ENCODE measurements at regions not wholly inside any gene's neighbourhood (a gene's known extent, or its start where the extent isn't known, plus 50 kb on each side); places are given as distances from the start of the nearest gene placed in this dataset.

DNA sequence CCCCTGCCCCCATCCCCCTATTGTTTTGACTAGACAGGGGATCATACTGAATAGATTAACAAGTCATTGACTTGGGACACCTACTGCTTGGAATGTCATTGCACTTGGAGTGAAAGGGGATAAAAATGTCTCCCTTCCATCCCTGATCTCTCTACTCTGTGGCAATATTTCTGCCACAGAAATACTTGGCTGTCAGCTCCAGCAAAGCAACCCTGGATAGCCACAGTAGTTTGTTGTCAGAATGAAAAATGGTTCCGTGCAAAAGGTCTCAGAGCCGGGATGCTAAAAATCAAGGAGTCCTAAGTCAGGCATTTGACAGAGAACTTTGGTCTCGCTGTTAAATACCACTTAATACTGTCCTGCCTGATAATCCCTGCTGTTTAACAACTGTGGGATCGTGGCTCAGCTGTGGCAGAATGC, 722.0 kb upstream of the SOX9 start:
- no peak for DNase-seq (ENCODE audit: low read depth)

DNA sequence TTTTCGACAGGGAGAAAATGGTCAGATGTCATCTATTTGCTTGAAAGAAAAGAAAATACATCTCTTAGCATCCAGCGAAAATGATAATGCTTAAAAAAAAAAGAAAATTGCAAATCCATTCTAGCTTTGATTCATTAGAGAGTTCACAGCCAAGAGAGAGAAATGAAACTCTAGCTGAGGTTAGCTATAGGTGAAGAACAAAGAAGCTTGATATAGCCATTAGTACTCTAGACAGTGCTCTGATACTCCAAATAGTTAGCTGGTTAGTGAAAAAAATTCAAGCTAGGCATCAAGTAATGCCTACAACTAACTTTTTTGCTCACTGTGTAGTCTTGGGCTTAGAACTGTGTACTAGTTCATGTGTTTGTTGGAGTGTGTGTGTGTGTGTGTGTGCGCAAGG, 721.6 kb upstream of the SOX9 start:
- DNase-seq (ENCODE audit: low read depth) = no peak

DNA sequence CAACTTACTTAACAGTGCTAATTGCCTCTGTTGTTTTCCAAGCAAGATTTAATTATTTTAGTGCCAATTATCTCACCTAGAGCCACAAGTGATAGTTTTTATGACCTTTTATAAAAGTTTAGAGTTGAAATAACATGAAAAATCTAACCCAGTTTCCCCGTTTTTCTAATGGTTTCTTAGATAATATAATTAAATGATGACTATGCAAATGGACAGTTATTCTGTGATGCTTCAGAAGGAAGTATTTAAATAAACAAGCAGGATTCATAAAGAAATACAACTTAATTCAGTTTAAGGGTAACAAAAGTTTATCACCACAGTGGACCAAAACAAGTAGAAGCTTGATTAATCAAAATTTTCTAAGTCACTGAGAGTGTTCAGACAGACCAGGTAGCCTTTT, 721.2 kb upstream of the SOX9 start:
- no peak for DNase-seq (ENCODE audit: low read depth)

DNA sequence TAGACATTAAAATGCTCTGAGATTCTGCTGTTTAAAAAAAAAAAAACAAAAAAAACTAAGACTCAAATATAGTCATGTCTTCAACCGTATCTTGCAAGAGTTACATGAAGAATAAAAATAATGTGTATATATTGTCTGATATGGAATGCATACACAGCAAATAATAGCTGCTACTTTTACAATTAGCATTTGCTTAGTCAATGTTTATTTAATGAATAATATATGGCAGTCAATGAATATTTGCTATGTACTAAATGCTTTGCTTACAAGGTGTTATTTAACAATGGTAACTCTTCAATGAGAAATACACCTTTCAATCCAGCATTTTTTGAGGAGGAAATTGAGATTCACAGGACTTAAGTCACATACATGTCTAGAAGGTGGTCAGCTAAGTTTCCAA, 718.8 kb upstream of the SOX9 start:
- DNase-seq (ENCODE audit: low read depth) = no peak

DNA sequence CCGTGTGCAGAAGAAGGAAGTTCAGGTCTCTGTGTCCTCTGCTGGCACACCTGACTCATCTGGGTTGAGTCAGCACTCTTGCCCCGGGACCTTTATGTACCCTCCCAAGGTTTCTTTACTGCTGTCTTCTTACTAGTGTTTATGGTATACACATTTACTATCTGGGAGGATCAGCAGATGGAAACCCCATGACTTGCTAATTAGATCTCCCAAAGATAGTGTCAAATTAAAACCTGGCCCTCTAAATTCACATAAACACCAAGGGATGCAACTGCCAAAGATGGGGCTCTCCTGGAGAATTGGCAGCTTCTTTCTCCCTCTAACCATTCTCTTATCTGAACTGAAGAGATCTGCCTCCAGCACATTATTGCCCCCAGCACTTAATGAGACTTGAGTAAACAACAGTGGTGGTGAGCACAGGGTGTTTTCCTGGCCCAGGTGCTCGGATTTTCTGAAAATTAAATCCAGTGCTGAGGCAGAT, 718.1 kb upstream of the SOX9 start:
- no peak for DNase-seq (ENCODE audit: low read depth)

DNA sequence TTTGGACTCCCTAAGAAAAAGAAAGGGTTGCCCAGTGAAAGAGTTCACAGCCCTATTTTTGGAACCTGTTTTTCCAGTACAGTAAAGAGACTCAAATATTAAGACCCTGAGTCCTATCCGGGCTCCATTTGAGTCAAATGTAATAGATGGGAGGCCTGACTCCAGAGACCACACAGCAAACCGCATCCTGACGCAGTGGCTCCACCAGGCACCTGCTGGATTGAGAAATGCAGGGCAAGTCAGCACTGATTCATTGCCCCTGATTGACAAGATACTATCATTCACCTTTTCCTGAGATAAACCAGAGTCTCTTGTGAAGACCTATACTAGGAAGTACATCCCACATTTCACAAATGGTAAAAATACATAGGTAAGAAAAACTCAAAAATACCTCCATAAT, 715.7 kb upstream of the SOX9 start:
- DNase-seq (ENCODE audit: low read depth) = no peak

DNA sequence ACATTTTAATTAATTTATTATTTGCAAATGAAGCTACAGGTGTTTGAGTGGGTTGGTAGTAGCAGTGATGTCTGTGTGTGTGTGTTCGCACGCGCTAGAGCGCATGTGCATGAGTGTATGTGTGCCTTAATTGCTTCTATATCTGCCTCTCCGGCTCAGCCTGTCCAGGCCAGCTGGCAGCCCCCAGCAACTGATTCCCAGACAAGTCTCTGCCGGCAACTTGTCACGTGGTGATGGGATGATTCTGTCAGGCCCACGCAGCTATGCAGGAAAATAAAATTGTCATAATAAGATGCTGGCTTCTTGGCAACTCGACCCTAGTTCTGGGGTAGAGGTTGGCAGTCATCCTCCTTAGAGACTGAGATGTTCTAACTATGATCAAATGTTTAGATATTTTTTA, 712.8 kb upstream of the SOX9 start:
- DNase-seq (ENCODE audit: low read depth) = no peak

DNA sequence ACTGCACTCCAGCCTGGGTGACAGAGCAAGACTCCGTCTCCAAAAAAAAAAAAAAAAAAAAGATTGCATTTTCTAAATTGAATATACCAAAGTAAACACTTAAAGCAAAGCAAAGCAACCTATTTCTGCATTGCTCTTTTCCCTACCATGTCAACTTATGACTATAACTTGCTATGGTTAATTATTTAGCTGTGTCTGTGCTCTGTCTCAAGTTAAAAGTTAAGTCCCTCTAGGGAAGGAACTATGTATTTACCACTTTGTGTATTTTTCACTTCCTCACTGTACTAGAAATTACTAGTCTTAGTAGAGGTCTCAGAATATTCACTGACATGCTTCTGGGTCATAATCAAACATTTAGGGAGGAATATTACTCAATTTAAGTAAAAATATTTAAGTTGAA, 711.7 kb upstream of the SOX9 start:
- no peak for DNase-seq (ENCODE audit: low read depth)

DNA sequence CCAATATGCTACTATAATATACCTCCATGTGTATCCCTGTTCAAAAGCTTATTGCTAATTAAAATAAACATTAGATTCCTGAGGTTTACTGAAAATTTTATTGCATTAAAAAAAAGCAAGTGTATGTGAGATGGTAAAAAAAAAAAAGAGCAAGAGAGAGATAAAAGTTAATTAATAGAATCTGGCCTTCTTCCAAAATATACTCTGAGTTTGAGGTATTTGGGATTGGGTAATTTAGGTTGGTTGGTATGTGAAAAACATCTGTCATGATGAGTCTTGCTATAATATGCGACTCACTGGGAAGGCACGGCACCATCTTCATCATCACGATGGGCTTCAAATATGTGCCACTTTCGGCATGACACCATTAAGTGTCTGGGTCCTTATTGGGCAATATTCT, 711.1 kb upstream of the SOX9 start:
- no peak for DNase-seq (ENCODE audit: low read depth)

DNA sequence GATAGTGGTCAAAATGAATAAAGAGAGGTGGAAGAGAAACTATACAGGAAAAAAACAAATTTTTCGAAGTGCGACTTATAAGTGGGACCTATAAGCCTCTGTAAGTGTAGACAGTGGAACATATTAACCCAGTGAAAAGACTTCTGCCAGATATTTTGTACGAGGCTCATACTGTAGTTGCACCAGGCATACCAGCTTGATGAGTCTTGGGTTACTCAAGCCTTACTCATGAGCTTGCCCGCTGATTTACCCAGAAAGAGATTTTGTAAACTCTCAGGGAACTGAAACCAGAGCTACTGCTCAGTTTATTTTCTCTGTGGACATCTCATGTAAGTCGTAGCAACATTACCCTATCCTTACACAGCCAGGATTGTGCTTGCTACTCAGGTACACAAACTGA, 708.0 kb upstream of the SOX9 start:
- DNase-seq (ENCODE audit: low read depth) = no peak

DNA sequence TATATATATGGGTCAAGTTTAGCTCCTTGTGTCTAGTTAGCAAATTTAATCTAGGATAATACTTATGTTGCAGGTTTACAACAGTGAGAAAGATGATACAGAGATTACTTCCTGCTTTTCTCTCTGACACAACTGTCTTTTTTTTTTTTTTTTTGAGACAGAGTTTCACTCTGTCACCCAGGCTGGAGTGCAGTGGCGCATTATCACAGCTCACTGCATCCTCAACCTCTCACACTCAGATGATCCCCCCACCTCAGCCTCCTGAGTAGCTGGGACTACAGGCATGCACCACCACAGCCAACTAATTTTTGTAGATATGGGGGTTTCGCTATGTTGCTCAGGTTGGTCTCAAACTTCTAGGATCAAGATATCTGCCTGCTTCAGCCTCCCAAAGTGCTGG, 706.9 kb upstream of the SOX9 start:
- no peak for DNase-seq (ENCODE audit: low read depth)

DNA sequence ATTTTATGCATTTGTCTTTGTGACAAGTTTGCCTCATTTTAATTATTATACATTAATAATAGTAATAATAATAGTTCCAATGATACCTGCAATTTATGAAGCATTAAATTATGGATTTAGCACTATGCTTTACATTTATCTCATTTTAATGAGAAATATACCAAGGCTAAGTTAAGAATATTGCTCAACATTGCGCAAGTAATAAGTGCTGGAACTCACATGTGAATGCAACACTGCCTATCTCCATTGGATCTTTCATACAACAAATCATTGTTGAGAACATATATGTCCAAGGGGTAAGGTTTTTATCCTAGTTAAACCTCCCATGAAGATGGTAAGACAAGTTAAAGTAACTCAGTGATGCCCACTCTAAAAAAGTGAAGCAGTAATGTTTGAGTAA, 703.7 kb upstream of the SOX9 start:
- no peak for DNase-seq (ENCODE audit: low read depth)

DNA sequence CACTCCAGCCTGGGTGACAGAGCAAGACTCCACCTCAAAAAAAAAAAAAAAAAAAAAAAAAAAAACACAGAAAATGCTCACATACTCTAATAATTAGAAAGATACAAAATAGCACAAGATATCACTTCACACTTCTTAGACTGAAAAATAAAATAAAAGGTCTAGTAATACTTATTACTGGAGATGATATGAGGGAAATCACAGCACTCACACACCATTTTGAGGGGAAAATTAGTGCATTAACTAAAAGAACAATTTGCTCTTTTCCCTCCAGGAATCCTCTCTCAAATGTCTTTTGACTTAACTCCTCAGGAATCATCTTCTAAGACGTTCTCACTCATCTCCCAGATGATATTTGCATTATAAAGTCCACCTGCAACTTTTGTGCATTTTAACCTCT, 697.9 kb upstream of the SOX9 start:
- no peak for DNase-seq (ENCODE audit: low read depth)

DNA sequence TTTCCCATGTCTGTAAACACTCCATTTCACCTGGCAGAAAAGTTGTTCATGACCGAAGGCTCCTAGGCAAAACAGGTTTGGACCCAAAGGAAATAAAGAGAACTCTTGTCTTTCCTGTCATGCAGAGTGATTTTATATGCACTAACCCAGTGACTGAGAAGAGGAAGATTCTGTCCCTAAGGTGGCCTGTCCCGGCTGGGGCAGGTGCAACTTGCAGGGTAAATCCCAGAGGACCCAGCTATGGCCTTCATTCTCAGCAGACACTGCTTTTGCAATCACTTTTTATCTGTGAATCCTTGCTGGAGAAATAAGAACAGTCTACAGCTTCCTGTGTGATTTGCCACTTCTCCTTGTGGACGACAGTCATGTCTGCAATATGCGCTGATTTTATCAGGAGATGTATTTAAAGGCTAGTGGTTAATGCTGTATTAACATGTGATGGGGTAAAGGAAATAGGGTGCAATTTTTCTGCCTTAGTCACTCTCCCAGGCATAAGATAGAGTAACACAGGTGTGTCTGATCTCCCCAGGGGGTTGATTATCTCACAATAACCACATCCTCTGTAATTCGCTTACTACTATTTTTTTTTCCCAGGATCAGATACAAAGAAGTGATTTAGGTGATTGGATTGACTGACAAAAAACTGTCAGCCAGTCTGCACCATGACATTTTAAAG, 696.8 kb upstream of the SOX9 start:
- DNase-seq (ENCODE audit: low read depth) = no peak

DNA sequence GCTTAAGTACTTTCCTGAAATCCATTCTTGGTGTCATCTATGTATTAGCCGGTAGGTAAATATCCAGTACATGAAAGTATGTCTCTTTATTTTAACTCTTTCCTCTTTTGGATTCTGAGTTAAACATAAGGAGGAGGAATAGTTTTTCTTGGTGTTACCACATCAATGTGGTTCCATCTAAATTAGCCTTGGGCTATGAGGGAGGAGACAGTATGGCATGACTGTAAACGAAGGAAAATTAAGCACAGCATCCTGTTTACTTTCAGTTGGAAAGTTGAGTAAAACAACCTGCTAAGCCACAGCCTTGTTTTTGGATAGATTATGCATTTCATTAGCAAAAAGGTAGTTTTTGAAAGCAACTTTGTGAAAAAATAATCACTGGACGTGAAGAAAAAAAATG, 693.0 kb upstream of the SOX9 start:
- DNase-seq (ENCODE audit: low read depth) = no peak

DNA sequence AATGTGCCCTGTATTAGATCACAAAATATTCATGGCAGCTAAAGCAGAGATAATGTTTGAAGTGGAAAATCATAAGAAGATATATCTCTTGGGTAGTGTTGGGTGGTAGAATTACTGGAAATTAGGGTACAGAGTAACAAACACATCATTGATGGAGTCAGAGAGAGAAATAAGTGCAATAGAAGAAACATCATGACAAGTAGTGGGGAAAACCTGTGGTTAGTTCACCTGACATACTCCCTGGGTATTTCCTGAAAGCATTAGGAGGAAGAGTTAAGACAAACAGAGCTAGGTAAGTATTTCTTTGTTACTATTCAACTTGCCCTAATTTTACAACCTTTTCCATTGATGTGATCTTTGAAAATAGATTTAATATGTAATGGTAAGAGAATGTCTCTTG, 691.9 kb upstream of the SOX9 start:
- no peak for DNase-seq (ENCODE audit: low read depth)

DNA sequence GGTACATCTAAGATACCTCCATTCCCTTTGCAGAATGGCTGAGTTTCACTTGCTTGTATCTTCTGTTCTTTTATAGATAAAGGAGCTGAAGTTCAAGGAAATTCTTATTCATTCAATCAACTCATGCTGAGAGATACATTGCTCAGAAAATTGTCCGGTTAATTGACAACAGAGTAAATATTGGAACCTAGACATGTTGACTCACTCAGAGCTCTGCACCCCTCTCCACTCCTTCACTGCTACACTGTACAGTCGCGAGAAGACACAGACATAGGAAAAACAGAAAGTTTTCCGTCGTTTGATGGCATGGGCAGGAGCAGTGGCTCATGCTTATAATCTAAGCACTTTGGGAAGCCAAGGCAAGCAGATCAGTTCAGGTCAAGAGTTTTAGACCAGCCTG, 690.5 kb upstream of the SOX9 start:
- no peak for DNase-seq (ENCODE audit: low read depth)

DNA sequence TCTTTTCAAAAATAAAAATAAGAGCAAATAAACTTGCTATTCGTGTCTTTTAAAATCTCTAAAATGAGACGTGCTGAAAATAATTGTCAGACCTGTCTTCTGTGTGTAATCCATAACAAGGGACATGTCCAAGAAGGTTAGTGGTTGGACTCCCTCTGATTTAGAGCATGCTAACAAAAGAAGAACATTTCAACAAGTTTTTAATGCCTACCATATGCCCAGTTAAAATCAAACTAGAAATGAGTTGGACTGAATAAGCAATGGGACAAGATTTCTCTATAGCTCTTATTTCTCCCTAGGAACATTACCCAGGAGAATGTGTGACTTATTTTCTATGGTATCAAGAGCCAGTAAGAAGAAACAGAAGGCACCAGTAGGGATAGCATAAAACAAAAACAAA, 689.7 kb upstream of the SOX9 start:
- DNase-seq (ENCODE audit: low read depth) = no peak

DNA sequence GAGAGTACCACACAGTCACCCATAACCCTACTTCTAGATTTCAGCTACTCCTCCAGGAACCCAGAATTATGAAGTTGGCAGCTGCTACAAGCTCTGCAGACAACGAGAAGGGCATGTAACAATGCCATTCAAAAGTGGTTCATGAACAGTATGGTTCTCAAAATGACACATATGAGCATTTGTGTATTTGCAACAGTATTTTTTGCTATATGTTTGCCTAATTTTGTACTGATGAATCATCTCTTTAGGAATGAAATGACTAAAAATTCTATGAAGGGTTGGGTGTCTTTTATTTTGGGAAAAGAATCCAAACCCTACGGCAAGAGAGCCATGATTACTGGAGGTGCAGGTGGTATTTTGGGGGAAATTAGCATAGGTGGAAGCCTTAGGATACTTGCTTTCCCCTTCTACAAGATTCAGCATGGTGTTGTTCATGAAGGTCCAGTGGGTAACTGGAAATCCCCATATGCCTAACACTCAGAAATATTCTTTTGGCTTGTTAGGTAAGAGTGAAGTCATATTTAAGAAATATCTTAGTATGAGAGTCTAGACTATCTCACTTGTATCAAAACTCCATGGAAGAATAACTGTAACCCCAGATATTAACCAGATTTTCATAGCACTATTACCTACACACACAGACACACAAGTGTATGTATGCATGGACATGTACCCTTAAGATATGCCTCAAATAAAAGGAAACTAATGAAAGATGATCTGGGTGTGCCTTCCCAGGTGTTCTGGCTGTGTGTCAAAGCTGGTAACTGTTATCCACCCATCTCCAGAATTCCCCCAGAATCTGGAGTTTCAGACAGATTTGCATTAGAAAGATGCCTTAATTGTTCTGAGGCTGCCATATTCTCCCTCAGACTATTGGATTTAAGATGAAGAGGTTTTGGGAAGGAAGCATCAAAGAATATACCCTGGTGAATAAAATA, 688.2 kb upstream of the SOX9 start:
- no peak for DNase-seq (ENCODE audit: low read depth)

DNA sequence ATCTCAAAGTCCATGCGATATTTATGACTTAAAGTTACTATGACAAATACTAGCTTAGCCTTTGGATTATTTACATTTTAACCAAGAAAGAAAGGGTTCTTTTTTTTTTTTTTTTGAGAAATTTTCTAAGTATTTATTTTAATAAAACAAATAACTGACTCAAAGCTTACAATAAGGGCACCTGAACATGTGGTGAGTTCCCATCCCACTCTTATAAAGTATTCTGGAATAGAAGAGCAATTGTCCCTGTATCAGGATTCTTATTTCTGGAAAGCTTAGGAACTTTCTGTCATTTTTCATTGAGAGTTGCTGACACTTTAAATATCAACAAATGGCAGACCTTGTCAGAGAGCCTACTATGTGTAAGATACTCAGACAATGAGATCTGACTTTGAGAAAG, 686.1 kb upstream of the SOX9 start:
- DNase-seq (ENCODE audit: low read depth) = no peak

DNA sequence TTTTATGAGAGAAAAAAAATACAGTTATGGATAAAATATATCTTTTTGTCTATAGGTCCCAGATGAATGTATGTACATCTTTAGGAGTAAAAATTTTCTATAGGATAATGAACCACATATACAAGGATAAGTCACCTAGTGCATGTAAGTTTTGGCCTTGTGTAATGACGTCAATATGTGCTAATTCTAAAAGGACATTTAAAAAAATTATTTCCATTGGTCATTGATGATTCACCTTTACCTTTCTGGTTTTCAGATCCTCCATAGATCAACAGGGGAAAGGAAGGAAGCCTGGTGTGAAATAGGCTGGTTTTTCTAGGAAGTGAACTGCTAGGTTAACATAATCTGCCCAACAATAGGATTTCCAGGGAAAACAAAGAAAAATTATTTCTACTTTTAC, 684.3 kb upstream of the SOX9 start:
- DNase-seq (ENCODE audit: low read depth) = no peak

DNA sequence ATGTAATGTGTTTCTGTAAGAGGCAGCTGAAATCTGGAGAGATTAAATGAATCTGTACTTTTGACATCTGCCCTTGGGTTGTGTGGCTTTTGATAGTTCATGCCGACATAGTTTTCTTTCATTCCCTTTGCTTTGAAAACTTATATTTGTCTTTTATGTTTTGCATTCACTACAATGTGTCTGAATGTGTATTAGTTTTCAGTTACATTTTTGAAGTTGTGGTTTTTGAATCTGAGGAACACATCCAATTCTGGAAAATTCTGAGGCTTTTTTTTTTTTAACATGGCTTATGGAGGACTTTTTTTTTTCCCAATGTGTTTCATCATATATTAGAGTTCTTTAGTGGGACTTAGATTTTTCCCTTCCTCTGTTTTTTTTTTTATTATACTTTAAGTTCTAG, 683.7 kb upstream of the SOX9 start:
- no peak for DNase-seq (ENCODE audit: low read depth)

DNA sequence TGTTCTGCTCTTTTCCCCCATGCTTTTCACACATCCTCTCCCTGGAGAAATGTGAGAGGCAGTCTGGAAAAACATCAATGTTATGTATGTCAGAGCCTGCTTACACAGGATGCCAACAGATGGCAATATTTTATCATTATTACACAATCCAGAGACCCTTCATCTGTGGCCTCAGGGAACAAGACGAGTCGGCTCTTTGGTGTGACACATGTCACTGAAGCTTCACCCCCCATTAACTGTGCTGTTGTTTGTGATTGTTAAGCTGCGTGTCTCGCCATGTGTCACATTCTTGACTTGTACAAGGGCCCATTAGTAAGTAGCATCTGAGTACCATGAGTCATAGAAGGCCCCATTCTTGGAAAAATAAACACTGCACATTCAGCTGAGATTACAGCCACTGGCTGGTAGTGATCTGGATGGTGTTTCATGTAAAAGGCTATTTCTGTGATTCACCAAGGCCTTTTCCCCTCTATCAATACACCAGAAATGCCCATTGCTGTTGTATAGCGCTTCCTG, 682.1 kb upstream of the SOX9 start:
- no peak for DNase-seq (ENCODE audit: low read depth)
